ENCODE measurements at regions not wholly inside any gene's neighbourhood (a gene's known extent, or its start where the extent isn't known, plus 50 kb on each side); places are given as distances from the start of the nearest gene placed in this dataset.

- TF ChIP-seq EP300 (conservative IDR thresholded peaks at IDR 0.05; ENCODE audit: poor library complexity, severe bottlenecking) (no peak), CTCF (IDR thresholded peaks at IDR 0.05; ENCODE audit: poor library complexity, severe bottlenecking) (no peak), TAF1 (IDR thresholded peaks at IDR 0.05; ENCODE audit: low read depth) (no peak), EZH2 (IDR thresholded peaks at IDR 0.05; ENCODE audit: borderline replicate concordance, insufficient read depth, low read length, poor library complexity, severe bottlenecking) (no peak), POLR2AphosphoS5 (IDR thresholded peaks at IDR 0.05) (no peak), REST (IDR thresholded peaks at IDR 0.05; ENCODE audit: borderline replicate concordance) (no peak), MXI1 (conservative IDR thresholded peaks at IDR 0.05; ENCODE audit: poor library complexity, severe bottlenecking) (no peak), RAD21 (conservative IDR thresholded peaks at IDR 0.05) (no peak)
These were observed 124.3 kb upstream of the SMARCA2 start for GRCh38 chr9:1890816-1891215.

All from neural cell (in vitro differentiated cells).